GM12864 (cell line): ENCODE measurements at regions not wholly inside any gene's neighbourhood (a gene's known extent, or its start where the extent isn't known, plus 50 kb on each side); places are given as distances from the start of the nearest gene placed in this dataset.

Experiments used
- DNase-seq: peaks from one replicate; pipeline ENCODE4 v3.0.0-alpha.2; 2011; ENCODE audit warnings: low read depth
- H3K4me3 ChIP-seq: 2 replicates; pipeline ENCODE4 v1.5.1; 2011; ENCODE audit warnings: mild to moderate bottlenecking, low read depth, low read length, control low read depth
- TF ChIP-seq, protein P1 (sequence below): IDR thresholded peaks from 2 replicates; pipeline ENCODE4 v1.5.1; 2011; ENCODE audit warnings: low read depth, mild to moderate bottlenecking, moderate library complexity, low read length, control low read depth, inconsistent platforms; ENCODE audit errors: missing control alignments

DNA sequence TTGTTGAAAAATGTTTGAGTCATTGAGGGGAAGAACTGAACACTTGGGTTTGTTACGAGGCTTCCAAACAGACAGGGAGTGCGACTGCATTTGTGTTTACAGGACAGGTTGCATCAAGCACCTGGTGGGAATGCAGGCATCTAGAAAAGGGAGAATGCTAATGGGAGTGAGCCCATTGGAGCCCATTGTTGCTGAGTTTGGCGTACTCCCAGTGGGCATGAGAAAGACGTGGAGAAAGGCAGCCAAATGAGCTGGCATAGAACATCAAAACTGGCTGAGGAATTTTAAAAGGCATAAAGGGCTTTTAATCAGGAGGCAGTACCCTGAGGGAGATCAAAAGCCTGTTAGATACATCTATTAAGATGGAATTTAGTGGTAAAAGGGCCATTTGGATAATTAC lies 171.6 kb upstream of the NPSR1 start:
- H3K4me3 ChIP-seq = no peak overlapping the region
- no peak for DNase-seq
- TF ChIP-seq, protein P1, sequence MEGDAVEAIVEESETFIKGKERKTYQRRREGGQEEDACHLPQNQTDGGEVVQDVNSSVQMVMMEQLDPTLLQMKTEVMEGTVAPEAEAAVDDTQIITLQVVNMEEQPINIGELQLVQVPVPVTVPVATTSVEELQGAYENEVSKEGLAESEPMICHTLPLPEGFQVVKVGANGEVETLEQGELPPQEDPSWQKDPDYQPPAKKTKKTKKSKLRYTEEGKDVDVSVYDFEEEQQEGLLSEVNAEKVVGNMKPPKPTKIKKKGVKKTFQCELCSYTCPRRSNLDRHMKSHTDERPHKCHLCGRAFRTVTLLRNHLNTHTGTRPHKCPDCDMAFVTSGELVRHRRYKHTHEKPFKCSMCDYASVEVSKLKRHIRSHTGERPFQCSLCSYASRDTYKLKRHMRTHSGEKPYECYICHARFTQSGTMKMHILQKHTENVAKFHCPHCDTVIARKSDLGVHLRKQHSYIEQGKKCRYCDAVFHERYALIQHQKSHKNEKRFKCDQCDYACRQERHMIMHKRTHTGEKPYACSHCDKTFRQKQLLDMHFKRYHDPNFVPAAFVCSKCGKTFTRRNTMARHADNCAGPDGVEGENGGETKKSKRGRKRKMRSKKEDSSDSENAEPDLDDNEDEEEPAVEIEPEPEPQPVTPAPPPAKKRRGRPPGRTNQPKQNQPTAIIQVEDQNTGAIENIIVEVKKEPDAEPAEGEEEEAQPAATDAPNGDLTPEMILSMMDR = no peak

DNA sequence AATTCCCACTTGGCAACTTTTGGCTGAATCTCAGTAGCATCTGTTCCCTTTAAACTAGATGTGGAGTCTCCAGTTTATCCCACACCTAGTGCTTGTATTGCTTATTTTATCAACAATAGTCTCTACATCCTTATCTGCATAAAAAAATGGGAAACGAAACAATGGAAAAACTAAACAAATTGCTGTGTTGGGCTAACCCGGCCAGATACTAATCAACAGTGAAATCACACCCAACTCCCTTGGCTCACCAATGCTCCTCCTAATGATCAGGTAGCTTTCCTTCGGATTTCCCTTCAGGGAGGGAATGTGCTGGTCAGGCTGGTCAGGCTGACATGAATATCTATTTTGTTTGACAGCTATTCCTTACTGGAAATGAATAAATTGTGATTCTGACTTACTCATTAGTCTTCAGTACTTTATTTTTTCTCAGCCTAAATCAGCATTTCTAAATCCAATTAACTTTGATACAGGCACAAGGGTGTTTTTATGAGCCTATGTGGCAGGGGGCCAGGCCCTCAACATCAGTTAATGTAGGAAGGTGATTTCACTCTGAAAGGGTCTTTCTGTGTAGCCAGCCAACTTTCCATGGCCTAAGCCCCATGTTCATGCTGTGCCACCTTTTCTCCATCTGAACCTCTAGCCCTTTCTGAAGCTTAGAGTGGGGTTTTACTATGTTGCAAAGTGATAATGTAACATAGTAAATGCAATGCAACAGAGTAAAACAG lies 170.5 kb upstream of the NPSR1 start:
- no peak overlapping the region for H3K4me3 ChIP-seq
- no peak for DNase-seq
- TF ChIP-seq, protein P1 = no peak

DNA sequence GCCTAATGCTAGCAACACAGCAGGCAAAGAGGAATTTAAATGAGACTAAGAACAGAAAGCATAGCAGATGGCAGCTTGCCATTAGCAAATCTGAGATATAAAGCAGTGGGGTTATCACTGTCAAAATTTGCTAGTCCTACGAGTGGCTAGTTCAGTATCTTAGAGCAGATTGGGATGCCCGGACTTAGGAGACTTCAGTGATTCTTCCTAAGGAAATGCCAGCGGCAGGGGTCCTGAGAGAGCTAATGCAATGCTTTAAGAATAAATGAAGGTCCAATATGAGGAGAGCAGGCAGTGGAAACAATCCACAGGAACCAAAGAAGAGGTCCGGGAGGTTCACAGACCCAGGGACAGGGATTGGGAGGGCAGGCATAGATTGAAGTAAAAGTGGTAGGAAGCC lies 169.3 kb upstream of the NPSR1 start:
- TF ChIP-seq, protein P1 = no peak
- H3K4me3 ChIP-seq = no peak overlapping the region
- no peak for DNase-seq

DNA sequence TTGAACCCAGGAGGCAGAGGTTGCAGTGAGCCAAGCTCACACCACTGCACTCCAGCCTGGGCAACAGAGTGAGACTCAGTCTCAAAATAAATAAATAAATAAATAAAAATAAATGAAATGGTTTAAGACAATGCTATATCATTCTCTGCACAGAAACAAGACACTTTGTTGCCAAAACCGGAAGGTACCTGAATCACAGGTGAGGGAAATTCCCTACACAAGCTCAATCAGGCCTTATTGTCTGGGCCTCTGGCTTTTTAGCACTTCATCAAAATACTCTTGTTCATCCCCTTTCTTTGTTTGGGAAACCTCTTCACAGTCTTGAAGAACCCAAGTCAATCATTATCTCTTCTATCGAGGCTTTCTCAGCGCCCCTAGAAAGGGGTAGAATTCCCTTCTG lies 166.1 kb upstream of the NPSR1 start:
- H3K4me3 ChIP-seq = no peak overlapping the region
- TF ChIP-seq, protein P1 = no peak
- no peak for DNase-seq

DNA sequence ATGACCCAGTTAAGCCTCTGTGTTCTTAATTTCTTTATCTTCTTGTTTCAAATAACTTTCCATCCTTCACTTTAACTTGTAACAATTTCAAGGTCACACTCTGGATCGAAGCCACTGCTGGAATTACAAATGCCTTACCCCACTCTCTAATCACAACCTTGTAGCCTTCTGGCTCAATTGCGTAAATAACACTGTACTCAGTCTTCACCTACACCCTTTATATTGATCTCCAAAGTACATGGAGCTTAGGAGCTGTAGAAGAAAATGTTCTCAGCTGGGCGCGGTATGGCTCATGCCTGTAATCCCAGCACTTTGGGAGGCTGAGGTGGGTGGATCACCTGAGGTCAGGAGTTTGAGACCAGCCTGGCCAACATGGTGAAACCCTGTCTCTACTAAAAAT lies 164.3 kb upstream of the NPSR1 start:
- H3K4me3 ChIP-seq = no peak overlapping the region
- TF ChIP-seq, protein P1 = no peak
- no peak for DNase-seq

DNA sequence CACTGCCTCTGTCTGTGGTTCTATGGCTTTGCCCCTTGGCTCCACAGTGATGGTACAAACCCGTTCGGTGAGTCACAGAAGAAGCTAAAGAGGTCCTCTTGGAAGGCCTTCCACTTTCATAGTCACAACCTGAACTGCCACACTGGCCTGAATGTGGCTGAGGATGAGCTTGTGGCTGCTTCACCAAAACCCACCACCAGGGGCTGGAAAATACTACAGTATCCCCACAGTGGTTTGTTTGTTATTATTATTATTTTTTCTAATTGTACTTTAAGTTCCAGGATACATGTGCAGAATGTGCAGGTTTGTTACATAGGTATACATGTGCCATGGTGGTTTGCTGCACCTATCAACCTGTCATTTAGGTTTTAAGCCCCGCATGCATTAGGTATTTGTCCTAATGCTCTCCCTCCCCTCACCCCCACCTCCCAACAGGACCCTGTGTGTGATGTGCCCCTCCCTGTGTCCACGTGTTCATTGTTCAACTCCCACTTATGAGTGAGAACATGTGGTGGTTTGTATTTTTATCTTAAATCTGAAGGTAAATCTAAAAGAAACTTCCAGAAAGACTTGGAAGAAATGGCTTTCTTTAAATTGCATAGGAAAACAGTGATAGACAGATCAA lies 160.8 kb upstream of the NPSR1 start:
- TF ChIP-seq, protein P1 = peak; percentile 23
- no peak for DNase-seq
- no peak overlapping the region for H3K4me3 ChIP-seq

DNA sequence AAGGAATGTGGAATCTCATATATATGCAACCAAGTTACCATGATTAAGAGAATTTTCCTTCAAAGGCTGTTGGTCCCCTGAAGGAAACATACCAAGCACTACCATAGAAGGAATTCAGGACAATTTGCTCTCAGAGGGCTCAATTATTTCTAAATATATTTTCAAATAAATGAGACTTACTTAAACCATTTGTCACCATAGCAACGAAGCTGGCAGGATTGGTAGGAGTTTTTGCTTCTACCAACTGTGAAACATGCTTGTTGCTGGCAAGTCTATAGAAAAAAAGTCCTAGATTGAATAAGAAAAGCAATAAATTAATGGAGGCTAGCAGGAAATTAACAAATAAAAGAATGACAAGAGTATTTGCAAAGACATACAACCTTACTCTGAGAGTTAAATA lies 156.9 kb upstream of the NPSR1 start:
- H3K4me3 ChIP-seq = no peak overlapping the region
- DNase-seq = no peak
- TF ChIP-seq, protein P1 = no peak
